ENCODE measurements at regions not wholly inside any gene's neighbourhood (a gene's known extent, or its start where the extent isn't known, plus 50 kb on each side); places are given as distances from the start of the nearest gene placed in this dataset.

DNA sequence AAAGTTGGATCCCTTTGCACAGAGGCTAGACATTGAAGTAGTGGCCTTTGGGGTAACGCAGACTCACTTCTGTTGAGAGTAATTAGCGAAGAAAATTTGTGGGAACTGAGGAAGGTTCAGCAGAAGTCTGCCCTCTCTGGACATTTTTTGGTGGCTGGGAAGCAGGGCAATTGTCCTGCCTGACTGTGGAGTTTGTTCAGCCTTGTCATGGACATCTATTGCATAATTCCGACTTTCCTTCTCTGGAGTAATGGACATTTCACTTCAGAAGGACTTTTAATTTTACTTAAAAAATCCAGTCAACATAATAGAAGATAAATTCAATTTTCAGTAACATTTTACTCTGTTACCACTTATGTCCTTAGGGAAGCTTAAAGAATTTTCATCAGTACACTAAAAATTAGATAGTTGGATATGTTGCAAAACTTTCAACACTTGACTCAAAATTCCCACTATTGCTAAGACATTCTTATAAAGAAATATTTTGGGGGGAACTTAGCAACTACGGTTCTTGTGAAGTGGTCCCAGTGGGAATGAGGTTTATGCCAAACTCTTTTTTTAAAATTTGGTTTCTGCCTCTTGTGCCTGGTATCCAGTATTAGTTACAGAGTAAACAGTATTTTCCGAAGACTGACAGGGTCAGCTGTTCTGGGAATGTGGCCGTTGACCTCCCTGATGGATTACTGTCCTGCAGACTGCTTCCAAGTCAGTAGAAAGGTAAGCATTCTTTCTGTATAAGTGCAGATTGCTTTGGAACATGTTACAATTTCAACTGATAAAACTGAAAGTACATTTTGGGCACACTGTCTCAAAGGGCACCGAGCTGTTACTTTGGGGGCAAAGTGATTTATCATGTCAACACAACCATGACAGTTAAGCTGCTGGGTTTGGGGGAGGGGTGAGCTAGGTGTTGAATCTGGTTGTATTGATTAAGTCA, 100.6 kb upstream of the MLIP start:
- H3K27ac ChIP-seq (ENCODE audit: low read depth, low read length, poor library complexity, severe bottlenecking) = no peak overlapping the region
- BruUV-seq (replicated peaks) = no TSS peak
- ChIA-PET CTCF (ENCODE audit: unreplicated experiment) (no interaction called here), POLR2A (interaction anchor here (1.5 kb wide), 1 partner anchor 25 kb away, joined by 3 read pairs; no protein-coding TSS in a partner anchor)
- H3K9me2 ChIP-seq (ENCODE audit: insufficient read depth, low read length) = no peaks in the 10 kb centered on the region
- no peak overlapping the region for H2AFZ ChIP-seq (ENCODE audit: low read length)
- H4K20me1 ChIP-seq (ENCODE audit: insufficient read depth, low read length) = no peaks in the 10 kb centered on the region
- TF ChIP-seq EZH2phosphoT487 (IDR thresholded peaks at IDR 0.05; ENCODE audit: borderline replicate concordance, low read depth, low read length) = no peak
- TF ChIP-seq, protein P1, sequence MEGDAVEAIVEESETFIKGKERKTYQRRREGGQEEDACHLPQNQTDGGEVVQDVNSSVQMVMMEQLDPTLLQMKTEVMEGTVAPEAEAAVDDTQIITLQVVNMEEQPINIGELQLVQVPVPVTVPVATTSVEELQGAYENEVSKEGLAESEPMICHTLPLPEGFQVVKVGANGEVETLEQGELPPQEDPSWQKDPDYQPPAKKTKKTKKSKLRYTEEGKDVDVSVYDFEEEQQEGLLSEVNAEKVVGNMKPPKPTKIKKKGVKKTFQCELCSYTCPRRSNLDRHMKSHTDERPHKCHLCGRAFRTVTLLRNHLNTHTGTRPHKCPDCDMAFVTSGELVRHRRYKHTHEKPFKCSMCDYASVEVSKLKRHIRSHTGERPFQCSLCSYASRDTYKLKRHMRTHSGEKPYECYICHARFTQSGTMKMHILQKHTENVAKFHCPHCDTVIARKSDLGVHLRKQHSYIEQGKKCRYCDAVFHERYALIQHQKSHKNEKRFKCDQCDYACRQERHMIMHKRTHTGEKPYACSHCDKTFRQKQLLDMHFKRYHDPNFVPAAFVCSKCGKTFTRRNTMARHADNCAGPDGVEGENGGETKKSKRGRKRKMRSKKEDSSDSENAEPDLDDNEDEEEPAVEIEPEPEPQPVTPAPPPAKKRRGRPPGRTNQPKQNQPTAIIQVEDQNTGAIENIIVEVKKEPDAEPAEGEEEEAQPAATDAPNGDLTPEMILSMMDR (conservative IDR thresholded peaks at IDR 0.05; ENCODE audit: low read length) = no peak
- H3K4me3 ChIP-seq (ENCODE audit: low read depth, low read length, poor library complexity, severe bottlenecking) = no peak overlapping the region
- H3K4me1 ChIP-seq (ENCODE audit: insufficient read depth, low read length, poor library complexity, severe bottlenecking) = no peaks in the 10 kb centered on the region
- H3K9me3 ChIP-seq (ENCODE audit: low read length) = no peaks in the 10 kb centered on the region
- no peak for DNase-seq (ENCODE audit: low spot score)
- H3K79me2 ChIP-seq (ENCODE audit: insufficient read depth, low read depth, low read length) = no peaks in the 10 kb centered on the region
- H3K4me2 ChIP-seq (ENCODE audit: low read length) = no peak overlapping the region
- intact Hi-C loops (cut with micrococcal nuclease; ENCODE audit: unreplicated experiment) = no loop called here
- H3K36me3 ChIP-seq (ENCODE audit: insufficient read depth, low read length) = no peaks in the 10 kb centered on the region

DNA sequence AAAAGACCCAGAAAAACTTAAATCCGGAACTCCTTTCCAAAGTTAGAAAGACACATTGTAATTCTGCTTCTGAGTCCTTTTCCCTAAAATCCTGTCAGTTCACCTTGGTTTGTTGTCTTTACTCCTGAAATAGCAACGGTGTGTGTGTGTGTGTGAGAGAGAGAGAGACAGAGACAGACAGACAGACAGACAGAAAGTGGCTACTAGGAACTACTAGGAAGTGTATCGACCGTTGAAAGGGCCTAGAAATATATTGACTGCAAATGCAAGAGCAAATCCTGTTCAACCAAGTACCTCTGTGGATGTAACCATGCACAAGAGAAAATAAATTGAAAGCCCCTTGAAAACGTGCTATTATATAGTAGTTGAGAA, 100.0 kb upstream of the MLIP start:
- Histone ChIP-seq H2AFZ (ENCODE audit: low read length) (no peak overlapping the region), H4K20me1 (ENCODE audit: insufficient read depth, low read length) (no peaks in the 10 kb centered on the region), H3K9me2 (ENCODE audit: insufficient read depth, low read length) (no peaks in the 10 kb centered on the region), H3K79me2 (ENCODE audit: insufficient read depth, low read depth, low read length) (no peaks in the 10 kb centered on the region), H3K4me1 (ENCODE audit: insufficient read depth, low read length, poor library complexity, severe bottlenecking) (no peaks in the 10 kb centered on the region), H3K9me3 (ENCODE audit: low read length) (no peaks in the 10 kb centered on the region), H3K4me3 (ENCODE audit: low read depth, low read length, poor library complexity, severe bottlenecking) (no peak overlapping the region), H3K27ac (ENCODE audit: low read depth, low read length, poor library complexity, severe bottlenecking) (no peak overlapping the region), H3K4me2 (ENCODE audit: low read length) (no peak overlapping the region), H3K36me3 (ENCODE audit: insufficient read depth, low read length) (no peaks in the 10 kb centered on the region)
- ChIA-PET CTCF (ENCODE audit: unreplicated experiment) (no interaction called here), POLR2A (no interaction called here)
- no TSS peak for BruUV-seq (replicated peaks)
- no peak for DNase-seq (ENCODE audit: low spot score)
- TF ChIP-seq, protein P1 (conservative IDR thresholded peaks at IDR 0.05; ENCODE audit: low read length) = no peak
- no peak for TF ChIP-seq EZH2phosphoT487 (IDR thresholded peaks at IDR 0.05; ENCODE audit: borderline replicate concordance, low read depth, low read length)
- intact Hi-C loops (cut with micrococcal nuclease; ENCODE audit: unreplicated experiment) = no loop called here

DNA sequence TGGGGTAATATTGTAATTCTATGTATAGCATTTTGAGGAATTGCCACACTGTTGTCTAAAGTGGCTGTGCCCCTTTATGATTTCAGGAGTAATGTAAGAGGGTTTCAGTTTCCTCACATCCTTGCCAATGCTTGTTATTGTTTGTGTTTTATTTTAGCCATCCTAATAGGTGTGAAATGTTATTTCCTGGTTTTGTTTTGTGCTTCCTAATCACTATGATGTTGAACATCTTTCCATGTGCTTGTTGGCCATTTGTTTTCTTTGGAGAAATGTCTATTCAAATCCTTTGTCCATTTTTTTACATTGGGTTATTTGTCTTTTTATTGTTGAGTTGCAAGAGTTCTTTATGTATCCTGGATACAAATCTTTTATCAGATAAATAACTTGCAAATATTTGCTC, 97.3 kb upstream of the MLIP start:
- Histone ChIP-seq H3K4me1 (ENCODE audit: insufficient read depth, low read length, poor library complexity, severe bottlenecking) (no peaks in the 10 kb centered on the region), H3K9me2 (ENCODE audit: insufficient read depth, low read length) (no peaks in the 10 kb centered on the region), H2AFZ (ENCODE audit: low read length) (no peak overlapping the region), H3K36me3 (ENCODE audit: insufficient read depth, low read length) (no peaks in the 10 kb centered on the region), H3K4me3 (ENCODE audit: low read depth, low read length, poor library complexity, severe bottlenecking) (no peak overlapping the region), H3K4me2 (ENCODE audit: low read length) (no peak overlapping the region), H3K9me3 (ENCODE audit: low read length) (no peaks in the 10 kb centered on the region), H3K27ac (ENCODE audit: low read depth, low read length, poor library complexity, severe bottlenecking) (no peak overlapping the region), H3K79me2 (ENCODE audit: insufficient read depth, low read depth, low read length) (no peaks in the 10 kb centered on the region), H4K20me1 (ENCODE audit: insufficient read depth, low read length) (no peaks in the 10 kb centered on the region)
- intact Hi-C loops (cut with micrococcal nuclease; ENCODE audit: unreplicated experiment) = no loop called here
- BruUV-seq (replicated peaks) = no TSS peak
- ChIA-PET POLR2A (no interaction called here), CTCF (ENCODE audit: unreplicated experiment) (no interaction called here)
- no peak for DNase-seq (ENCODE audit: low spot score)
- TF ChIP-seq, protein P1 (conservative IDR thresholded peaks at IDR 0.05; ENCODE audit: low read length) = no peak
- TF ChIP-seq EZH2phosphoT487 (IDR thresholded peaks at IDR 0.05; ENCODE audit: borderline replicate concordance, low read depth, low read length) = no peak
